ENCODE measurements at regions not wholly inside any gene's neighbourhood (a gene's known extent, or its start where the extent isn't known, plus 50 kb on each side); places are given as distances from the start of the nearest gene placed in this dataset.

GRCh38 chr11:128179039-128179438 lies 408.3 kb downstream of the ETS1 start:
- TF ChIP-seq POLR2AphosphoS5 (IDR thresholded peaks at IDR 0.05), result no peak
- no peak for TF ChIP-seq CTCF (IDR thresholded peaks at IDR 0.05)

Measured in prostate gland (tissue), 2 donors.